SW 1271 (cell line): ENCODE measurements at regions not wholly inside any gene's neighbourhood (a gene's known extent, or its start where the extent isn't known, plus 50 kb on each side); places are given as distances from the start of the nearest gene placed in this dataset.

Experiments
- DNase-seq, 2 experiments: peaks; one replicate each; lab custom pipeline; 2025; lab: John Stamatoyannopoulos, UW

- DNase-seq = no peak
These were observed 111.8 kb upstream of the DPH6 start for GRCh38 chr15:35657679-35658311.

GRCh38 chr15:35663956-35664355 is 118.0 kb upstream of the DPH6 start:
- no peak for DNase-seq

GRCh38 chr15:35665896-35666536 is 120.1 kb upstream of the DPH6 start:
- no peak for DNase-seq

- DNase-seq = no peak
These were observed 121.9 kb upstream of the DPH6 start for GRCh38 chr15:35667908-35668307.

GRCh38 chr15:35669021-35669420 is 123.1 kb upstream of the DPH6 start:
- no peak for DNase-seq

- DNase-seq = no peak
These were observed 123.6 kb upstream of the DPH6 start for GRCh38 chr15:35669432-35670045.

- no peak for DNase-seq
These were observed 125.2 kb upstream of the DPH6 start for GRCh38 chr15:35671197-35671596.

- DNase-seq = no peak
These were observed 126.0 kb upstream of the DPH6 start for GRCh38 chr15:35671981-35672380.

GRCh38 chr15:35673093-35673684 is 127.2 kb upstream of the DPH6 start:
- DNase-seq = no peak

- no peak for DNase-seq
These were observed 129.2 kb upstream of the DPH6 start for GRCh38 chr15:35674873-35675781.

GRCh38 chr15:35678774-35679173 is 132.8 kb upstream of the DPH6 start:
- DNase-seq = no peak

GRCh38 chr15:35679186-35679585 is 133.2 kb upstream of the DPH6 start:
- DNase-seq = no peak

GRCh38 chr15:35680951-35681350 is 135.0 kb upstream of the DPH6 start:
- no peak for DNase-seq

GRCh38 chr15:35686347-35686746 is 140.4 kb upstream of the DPH6 start:
- no peak for DNase-seq

- DNase-seq = no peak
These were observed 143.3 kb upstream of the DPH6 start for GRCh38 chr15:35689266-35689665.

GRCh38 chr15:35690089-35690488 is 144.1 kb upstream of the DPH6 start:
- no peak for DNase-seq

- DNase-seq = no peak
These were observed 144.7 kb upstream of the DPH6 start for GRCh38 chr15:35690698-35691116.

- no peak for DNase-seq
These were observed 145.3 kb upstream of the DPH6 start for GRCh38 chr15:35691173-35691761.

- no peak for DNase-seq
These were observed 146.2 kb upstream of the DPH6 start for GRCh38 chr15:35691891-35692867.

GRCh38 chr15:35693286-35693685 is 147.3 kb upstream of the DPH6 start:
- DNase-seq = no peak
